ENCODE measurements at regions not wholly inside any gene's neighbourhood (a gene's known extent, or its start where the extent isn't known, plus 50 kb on each side); places are given as distances from the start of the nearest gene placed in this dataset.

- Histone ChIP-seq H3K36me3 (ENCODE audit: insufficient read depth) (no peaks in the 10 kb centered on the region), H3K4me1 (ENCODE audit: insufficient read depth) (no peaks in the 10 kb centered on the region), H3K4me3 (ENCODE audit: low read depth, low read length) (no peak overlapping the region), H3K27ac (ENCODE audit: low read depth) (no peak overlapping the region)
- no peak for DNase-seq (ENCODE audit: extremely low spot score)
- 82% methylated on average over 3 of the region's 3 CpGs for WGBS
Observed at GRCh38 chr2:196544906-196545433, 94.5 kb upstream of the CCDC150 start.

- H3K4me3 ChIP-seq (ENCODE audit: low read depth, low read length) = no peak overlapping the region
- no peaks in the 10 kb centered on the region for H3K36me3 ChIP-seq (ENCODE audit: insufficient read depth)
- no peak overlapping the region for H3K27ac ChIP-seq (ENCODE audit: low read depth)
- no peak for DNase-seq (ENCODE audit: extremely low spot score)
- 75% methylated on average over 4 of the region's 4 CpGs for WGBS
- no peaks in the 10 kb centered on the region for H3K4me1 ChIP-seq (ENCODE audit: insufficient read depth)
Observed at GRCh38 chr2:196546151-196546919, 93.2 kb upstream of the CCDC150 start.

- Histone ChIP-seq H3K4me3 (ENCODE audit: low read depth, low read length) (no peak overlapping the region), H3K27ac (ENCODE audit: low read depth) (no peak overlapping the region), H3K36me3 (ENCODE audit: insufficient read depth) (no peaks in the 10 kb centered on the region), H3K4me1 (ENCODE audit: insufficient read depth) (no peaks in the 10 kb centered on the region)
- WGBS = 96% methylated on average over 3 of the region's 3 CpGs
- DNase-seq (ENCODE audit: extremely low spot score) = no peak
Observed at GRCh38 chr2:196549052-196549451, 90.5 kb upstream of the CCDC150 start.

GRCh38 chr2:196551014-196551413, 88.5 kb upstream of the CCDC150 start:
- Histone ChIP-seq H3K36me3 (ENCODE audit: insufficient read depth) (no peaks in the 10 kb centered on the region), H3K4me3 (ENCODE audit: low read depth, low read length) (no peak overlapping the region), H3K27ac (ENCODE audit: low read depth) (no peak overlapping the region), H3K4me1 (ENCODE audit: insufficient read depth) (no peaks in the 10 kb centered on the region)
- DNase-seq (ENCODE audit: extremely low spot score) = no peak

GRCh38 chr2:196555161-196555560, 84.4 kb upstream of the CCDC150 start:
- WGBS = 96% methylated on average over 3 of the region's 3 CpGs
- H3K4me1 ChIP-seq (ENCODE audit: insufficient read depth) = no peaks in the 10 kb centered on the region
- H3K27ac ChIP-seq (ENCODE audit: low read depth) = no peak overlapping the region
- H3K4me3 ChIP-seq (ENCODE audit: low read depth, low read length) = no peak overlapping the region
- no peak for DNase-seq (ENCODE audit: extremely low spot score)
- H3K36me3 ChIP-seq (ENCODE audit: insufficient read depth) = no peaks in the 10 kb centered on the region

- DNase-seq (ENCODE audit: extremely low spot score) = no peak
- Histone ChIP-seq H3K4me3 (ENCODE audit: low read depth, low read length) (no peak overlapping the region), H3K36me3 (ENCODE audit: insufficient read depth) (no peaks in the 10 kb centered on the region), H3K27ac (ENCODE audit: low read depth) (no peak overlapping the region), H3K4me1 (ENCODE audit: insufficient read depth) (no peaks in the 10 kb centered on the region)
- 64% methylated on average over 1 of the region's 1 CpG for WGBS
Observed at GRCh38 chr2:196555726-196556125, 83.8 kb upstream of the CCDC150 start.

- Histone ChIP-seq H3K27ac (ENCODE audit: low read depth) (no peak overlapping the region), H3K36me3 (ENCODE audit: insufficient read depth) (no peaks in the 10 kb centered on the region), H3K4me3 (ENCODE audit: low read depth, low read length) (no peak overlapping the region), H3K4me1 (ENCODE audit: insufficient read depth) (no peaks in the 10 kb centered on the region)
- WGBS = 62% methylated on average over 3 of the region's 3 CpGs
- no peak for DNase-seq (ENCODE audit: extremely low spot score)
Observed at GRCh38 chr2:196558497-196558896, 81.0 kb upstream of the CCDC150 start.

- DNase-seq (ENCODE audit: extremely low spot score) = no peak
- Histone ChIP-seq H3K36me3 (ENCODE audit: insufficient read depth) (no peaks in the 10 kb centered on the region), H3K4me3 (ENCODE audit: low read depth, low read length) (no peak overlapping the region), H3K4me1 (ENCODE audit: insufficient read depth) (no peaks in the 10 kb centered on the region), H3K27ac (ENCODE audit: low read depth) (no peak overlapping the region)
Observed at GRCh38 chr2:196563876-196564275, 75.6 kb upstream of the CCDC150 start.

GRCh38 chr2:196565106-196565765, 74.3 kb upstream of the CCDC150 start:
- no peak for DNase-seq (ENCODE audit: extremely low spot score)
- Histone ChIP-seq H3K36me3 (ENCODE audit: insufficient read depth) (no peaks in the 10 kb centered on the region), H3K4me1 (ENCODE audit: insufficient read depth) (no peaks in the 10 kb centered on the region), H3K4me3 (ENCODE audit: low read depth, low read length) (no peak overlapping the region), H3K27ac (ENCODE audit: low read depth) (no peak overlapping the region)
- 90% methylated on average over 1 of the region's 1 CpG for WGBS

GRCh38 chr2:196565982-196566381, 73.5 kb upstream of the CCDC150 start:
- 96% methylated on average over 6 of the region's 6 CpGs for whole genome bisulfite sequencing
- Histone ChIP-seq H3K36me3 (ENCODE audit: insufficient read depth) (no peaks in the 10 kb centered on the region), H3K4me1 (ENCODE audit: insufficient read depth) (no peaks in the 10 kb centered on the region), H3K4me3 (ENCODE audit: low read depth, low read length) (no peak overlapping the region), H3K27ac (ENCODE audit: low read depth) (no peak overlapping the region)
- DNase-seq (ENCODE audit: extremely low spot score) = no peak

- Histone ChIP-seq H3K4me3 (ENCODE audit: low read depth, low read length) (no peak overlapping the region), H3K36me3 (ENCODE audit: insufficient read depth) (no peaks in the 10 kb centered on the region), H3K27ac (ENCODE audit: low read depth) (no peak overlapping the region), H3K4me1 (ENCODE audit: insufficient read depth) (no peaks in the 10 kb centered on the region)
- no peak for DNase-seq (ENCODE audit: extremely low spot score)
- WGBS = 61% methylated on average over 4 of the region's 4 CpGs
Observed at GRCh38 chr2:196566961-196567666, 72.4 kb upstream of the CCDC150 start.

GRCh38 chr2:196568506-196568905, 71.0 kb upstream of the CCDC150 start:
- no peak for DNase-seq (ENCODE audit: extremely low spot score)
- no peaks in the 10 kb centered on the region for H3K36me3 ChIP-seq (ENCODE audit: insufficient read depth)
- H3K4me1 ChIP-seq (ENCODE audit: insufficient read depth) = no peaks in the 10 kb centered on the region
- no peak overlapping the region for H3K27ac ChIP-seq (ENCODE audit: low read depth)
- WGBS = 94% methylated on average over 6 of the region's 6 CpGs
- H3K4me3 ChIP-seq (ENCODE audit: low read depth, low read length) = no peak overlapping the region

- 84% methylated on average over 1 of the region's 1 CpG for WGBS
- Histone ChIP-seq H3K27ac (ENCODE audit: low read depth) (no peak overlapping the region), H3K36me3 (ENCODE audit: insufficient read depth) (no peaks in the 10 kb centered on the region), H3K4me3 (ENCODE audit: low read depth, low read length) (no peak overlapping the region), H3K4me1 (ENCODE audit: insufficient read depth) (no peaks in the 10 kb centered on the region)
- no peak for DNase-seq (ENCODE audit: extremely low spot score)
Observed at GRCh38 chr2:196584903-196585302, 54.6 kb upstream of the CCDC150 start.

- Histone ChIP-seq H3K36me3 (ENCODE audit: insufficient read depth) (no peaks in the 10 kb centered on the region), H3K4me1 (ENCODE audit: insufficient read depth) (no peaks in the 10 kb centered on the region), H3K4me3 (ENCODE audit: low read depth, low read length) (no peak overlapping the region), H3K27ac (ENCODE audit: low read depth) (no peak overlapping the region)
- DNase-seq (ENCODE audit: extremely low spot score) = no peak
- WGBS = 42% methylated on average over 6 of the region's 6 CpGs
Observed at GRCh38 chr2:196586511-196586991, 53.0 kb upstream of the CCDC150 start.

All from urinary bladder (tissue), 3 donors.